T-helper 2 cell (primary cell): ENCODE measurements at regions not wholly inside any gene's neighbourhood (a gene's known extent, or its start where the extent isn't known, plus 50 kb on each side); places are given as distances from the start of the nearest gene placed in this dataset.
A peak's percentile ranks its signal among the peaks of the same experiment; 100 is the strongest.
"Not testable (repeated sequence)": the region's sequence is repeated elsewhere in the genome, so short reads cannot be mapped to it uniquely, and the experiment has no call there.

Source experiments
- DNase-seq, 5 experiments: peaks; one replicate each; pipeline versions ENCODE4 v3.0.0 to v3.0.0-alpha.2; 2012 to 2022

GRCh38 chr9:135173066-135173465 is 85.6 kb downstream of the OLFM1 start:
- no peak for DNase-seq

- DNase-seq: no peak
Measured at GRCh38 chr9:135174248-135174647, 86.8 kb downstream of the OLFM1 start.

GRCh38 chr9:135174981-135175380 is 87.5 kb downstream of the OLFM1 start:
- DNase-seq: no peak

GRCh38 chr9:135176284-135176683 is 88.8 kb downstream of the OLFM1 start:
- no peak for DNase-seq

- not testable (repeated sequence) for DNase-seq
Measured at GRCh38 chr9:135177562-135177961, 90.1 kb downstream of the OLFM1 start.

GRCh38 chr9:135178498-135178897 is 91.0 kb downstream of the OLFM1 start:
- DNase-seq: no peak

- DNase-seq: no peak
Measured at GRCh38 chr9:135179041-135179440, 91.6 kb downstream of the OLFM1 start.

- DNase-seq: no peak
Measured at GRCh38 chr9:135179976-135180375, 92.5 kb downstream of the OLFM1 start.

GRCh38 chr9:135180586-135180985 is 93.1 kb downstream of the OLFM1 start:
- no peak for DNase-seq

- DNase-seq: no peak
Measured at GRCh38 chr9:135181336-135181735, 93.9 kb downstream of the OLFM1 start.

GRCh38 chr9:135181841-135182240 is 94.4 kb downstream of the OLFM1 start:
- DNase-seq: not testable (repeated sequence)

- no peak for DNase-seq
Measured at GRCh38 chr9:135183069-135183468, 95.6 kb downstream of the OLFM1 start.

- no peak for DNase-seq
Measured at GRCh38 chr9:135183528-135184180, 96.2 kb downstream of the OLFM1 start.

GRCh38 chr9:135184181-135185053 is 96.9 kb downstream of the OLFM1 start:
- DNase-seq: no peak

- DNase-seq: no peak
Measured at GRCh38 chr9:135185060-135185459, 97.6 kb downstream of the OLFM1 start.

GRCh38 chr9:135186248-135187164 is 99.0 kb downstream of the OLFM1 start:
- DNase-seq: no peak

GRCh38 chr9:135187365-135187764 is 99.9 kb downstream of the OLFM1 start:
- DNase-seq: no peak

- DNase-seq: no peak
Measured at GRCh38 chr9:135188681-135189151, 101.2 kb downstream of the OLFM1 start.

GRCh38 chr9:135189497-135189896 is 102.0 kb downstream of the OLFM1 start:
- no peak for DNase-seq

GRCh38 chr9:135190789-135191577 is 103.5 kb downstream of the OLFM1 start:
- DNase-seq: no peak

GRCh38 chr9:135192686-135193085 is 105.2 kb downstream of the OLFM1 start:
- DNase-seq: no peak

- DNase-seq: peak in 1 of 5 experiments; percentile 14
Measured at GRCh38 chr9:135195975-135196374, 108.5 kb downstream of the OLFM1 start.
